HepG2 (cell line): ENCODE measurements at regions not wholly inside any gene's neighbourhood (a gene's known extent, or its start where the extent isn't known, plus 50 kb on each side); places are given as distances from the start of the nearest gene placed in this dataset.

Source experiments
- EP300 ChIP-seq, 3 experiments: sonication (generic) in 1 of 3; formaldehyde crosslinking in 1 of 3; IDR thresholded peaks; 2 replicates each; pipeline versions ENCODE4 v1.5.1 to v1.6.1; 2011 to 2020; ENCODE audit warnings: low read depth in 2 of 3, low read length in 2 of 3, borderline replicate concordance in 1 of 3, improper control_type of control experiment in 1 of 3, mild to moderate bottlenecking in 1 of 3, missing genetic modification reagents in 1 of 3, moderate library complexity in 1 of 3
- FOXP1 ChIP-seq, 2 experiments: fragments of 450-650 bp in 1 of 2; IDR thresholded peaks; 2 replicates each; pipeline ENCODE4 v1.6.1; 2017 to 2018; ENCODE audit warnings: antibody characterized with exemption in 1 of 2
- HMGXB4 ChIP-seq, 2 experiments: sonication (generic) in 1 of 2; formaldehyde crosslinking in 1 of 2; IDR thresholded peaks; 2 replicates each; pipeline versions ENCODE4 v1.4.0 to v1.6.1; 2018 to 2020; ENCODE audit warnings: missing genetic modification reagents in 2 of 2, borderline replicate concordance in 1 of 2, low read depth in 1 of 2, mild to moderate bottlenecking in 1 of 2, missing biosample characterization in 1 of 2
- KLF13 ChIP-seq: sonication (generic); formaldehyde crosslinking; IDR thresholded peaks from 2 replicates; pipeline ENCODE4 v1.4.0; 2020; ENCODE audit warnings: mild to moderate bottlenecking, missing genetic modification reagents
- MTF2 ChIP-seq: sonication (generic); formaldehyde crosslinking; IDR thresholded peaks from 2 replicates; pipeline ENCODE4 v1.5.0; 2020; ENCODE audit warnings: missing genetic modification reagents, borderline replicate concordance
- NAIF1 ChIP-seq: sonication (generic); formaldehyde crosslinking; IDR thresholded peaks from 2 replicates; pipeline ENCODE4 v1.5.0; 2020; ENCODE audit warnings: mild to moderate bottlenecking, missing genetic modification reagents, borderline replicate concordance
- NFRKB ChIP-seq: fragments of 450-650 bp; IDR thresholded peaks from 2 replicates; pipeline ENCODE4 v1.6.1; 2017
- PHF21A ChIP-seq: sonication (generic); formaldehyde crosslinking; IDR thresholded peaks from 2 replicates; pipeline ENCODE4 v1.5.0; 2020; ENCODE audit warnings: mild to moderate bottlenecking, missing genetic modification reagents
- ZBTB33 ChIP-seq: sonication (generic); formaldehyde crosslinking; IDR thresholded peaks from 2 replicates; pipeline ENCODE4 v1.4.0; 2020; ENCODE audit warnings: missing genetic modification reagents
- ZNF451 ChIP-seq: sonication (generic); formaldehyde crosslinking; IDR thresholded peaks from 2 replicates; pipeline ENCODE4 v1.5.0; 2020; ENCODE audit warnings: mild to moderate bottlenecking, missing genetic modification reagents
- ZNF549 ChIP-seq: sonication (generic); formaldehyde crosslinking; IDR thresholded peaks from 2 replicates; pipeline ENCODE4 v1.5.0; 2020; ENCODE audit warnings: missing genetic modification reagents
- ZNF652 ChIP-seq: IDR thresholded peaks from 2 replicates; pipeline ENCODE4 v1.6.1; 2016; ENCODE audit warnings: low read depth, borderline replicate concordance
- ZNF781 ChIP-seq: sonication (generic); formaldehyde crosslinking; IDR thresholded peaks from 2 replicates; pipeline ENCODE4 v1.5.1; 2020; ENCODE audit warnings: borderline replicate concordance, mild to moderate bottlenecking, missing genetic modification reagents; ENCODE audit errors: not compliant biosample characterization
- ZSCAN31 ChIP-seq: sonication (generic); formaldehyde crosslinking; IDR thresholded peaks from 2 replicates; pipeline ENCODE4 v1.5.0; 2020; ENCODE audit warnings: low read depth, mild to moderate bottlenecking, missing genetic modification reagents
- TF ChIP-seq, protein P1 (sequence below): sonication (generic); formaldehyde crosslinking; IDR thresholded peaks from 2 replicates; pipeline ENCODE4 v1.9.0; 2021; ENCODE audit warnings: missing genetic modification reagents, mild to moderate bottlenecking, borderline replicate concordance
- TF ChIP-seq, protein P2 (sequence below): sonication (generic); formaldehyde crosslinking; IDR thresholded peaks from 2 replicates; pipeline ENCODE4 v1.4.0; 2020; ENCODE audit warnings: missing genetic modification reagents
- TF ChIP-seq, protein P3 (sequence below): sonication (generic); formaldehyde crosslinking; IDR thresholded peaks from 2 replicates; pipeline ENCODE4 v1.5.0; 2020; ENCODE audit warnings: missing genetic modification reagents

GRCh38 chr2:62569907-62570841 is 64.2 kb upstream of the TMEM17 start (continued):
- TF ChIP-seq HMGXB4 (CRISPR knock-in tag; IDR thresholded peaks at IDR 0.05; ENCODE audit: borderline replicate concordance in 1 of 2, low read depth in 1 of 2) (peak in 1 of 2 experiments; percentile 43; a peak in 3 of 4 replicates), ZNF781 (CRISPR knock-in tag) (peak; percentile 48), ZBTB33 (CRISPR knock-in tag) (peak; percentile 74), NFRKB (no peak), EP300 (IDR thresholded peaks at IDR 0.05; ENCODE audit: low read depth in 2 of 2, low read length in 2 of 2) (peak; percentile 87 to 100), EP300 (CRISPR knock-in tag; IDR thresholded peaks at IDR 0.05; ENCODE audit: borderline replicate concordance) (peak; percentile 97), ZSCAN31 (CRISPR knock-in tag) (peak; percentile 77; the same call in 1 of the 2 replicates), MTF2 (CRISPR knock-in tag) (no peak), NAIF1 (CRISPR knock-in tag) (no peak), KLF13 (no peak), ZNF451 (CRISPR knock-in tag) (no peak; the same call in 1 of the 2 replicates), FOXP1 (IDR thresholded peaks at IDR 0.05) (no peak), FOXP1 (CRISPR knock-in tag; IDR thresholded peaks at IDR 0.05) (peak; percentile 92), PHF21A (CRISPR knock-in tag) (peak; percentile 98), ZNF549 (CRISPR knock-in tag) (no peak; the same call in 1 of the 2 replicates), ZNF652 (CRISPR knock-in tag) (peak; percentile 46; the same call in 1 of the 2 replicates)
- TF ChIP-seq, protein P1, sequence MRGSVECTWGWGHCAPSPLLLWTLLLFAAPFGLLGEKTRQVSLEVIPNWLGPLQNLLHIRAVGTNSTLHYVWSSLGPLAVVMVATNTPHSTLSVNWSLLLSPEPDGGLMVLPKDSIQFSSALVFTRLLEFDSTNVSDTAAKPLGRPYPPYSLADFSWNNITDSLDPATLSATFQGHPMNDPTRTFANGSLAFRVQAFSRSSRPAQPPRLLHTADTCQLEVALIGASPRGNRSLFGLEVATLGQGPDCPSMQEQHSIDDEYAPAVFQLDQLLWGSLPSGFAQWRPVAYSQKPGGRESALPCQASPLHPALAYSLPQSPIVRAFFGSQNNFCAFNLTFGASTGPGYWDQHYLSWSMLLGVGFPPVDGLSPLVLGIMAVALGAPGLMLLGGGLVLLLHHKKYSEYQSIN (CRISPR knock-in tag) = no peak
- TF ChIP-seq, protein P2, sequence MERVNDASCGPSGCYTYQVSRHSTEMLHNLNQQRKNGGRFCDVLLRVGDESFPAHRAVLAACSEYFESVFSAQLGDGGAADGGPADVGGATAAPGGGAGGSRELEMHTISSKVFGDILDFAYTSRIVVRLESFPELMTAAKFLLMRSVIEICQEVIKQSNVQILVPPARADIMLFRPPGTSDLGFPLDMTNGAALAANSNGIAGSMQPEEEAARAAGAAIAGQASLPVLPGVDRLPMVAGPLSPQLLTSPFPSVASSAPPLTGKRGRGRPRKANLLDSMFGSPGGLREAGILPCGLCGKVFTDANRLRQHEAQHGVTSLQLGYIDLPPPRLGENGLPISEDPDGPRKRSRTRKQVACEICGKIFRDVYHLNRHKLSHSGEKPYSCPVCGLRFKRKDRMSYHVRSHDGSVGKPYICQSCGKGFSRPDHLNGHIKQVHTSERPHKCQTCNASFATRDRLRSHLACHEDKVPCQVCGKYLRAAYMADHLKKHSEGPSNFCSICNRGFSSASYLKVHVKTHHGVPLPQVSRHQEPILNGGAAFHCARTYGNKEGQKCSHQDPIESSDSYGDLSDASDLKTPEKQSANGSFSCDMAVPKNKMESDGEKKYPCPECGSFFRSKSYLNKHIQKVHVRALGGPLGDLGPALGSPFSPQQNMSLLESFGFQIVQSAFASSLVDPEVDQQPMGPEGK = peak; percentile 90
- TF ChIP-seq, protein P3, sequence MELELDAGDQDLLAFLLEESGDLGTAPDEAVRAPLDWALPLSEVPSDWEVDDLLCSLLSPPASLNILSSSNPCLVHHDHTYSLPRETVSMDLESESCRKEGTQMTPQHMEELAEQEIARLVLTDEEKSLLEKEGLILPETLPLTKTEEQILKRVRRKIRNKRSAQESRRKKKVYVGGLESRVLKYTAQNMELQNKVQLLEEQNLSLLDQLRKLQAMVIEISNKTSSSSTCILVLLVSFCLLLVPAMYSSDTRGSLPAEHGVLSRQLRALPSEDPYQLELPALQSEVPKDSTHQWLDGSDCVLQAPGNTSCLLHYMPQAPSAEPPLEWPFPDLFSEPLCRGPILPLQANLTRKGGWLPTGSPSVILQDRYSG (CRISPR knock-in tag) = peak; percentile 88; the same call in 1 of the 2 replicates
